HK-2 (cell line): ENCODE measurements at regions not wholly inside any gene's neighbourhood (a gene's known extent, or its start where the extent isn't known, plus 50 kb on each side); places are given as distances from the start of the nearest gene placed in this dataset.
"Not testable (repeated sequence)": the region's sequence is repeated elsewhere in the genome, so short reads cannot be mapped to it uniquely, and the experiment has no call there.

Source experiments
- DNase-seq: peaks from one replicate; pipeline ENCODE4 v3.0.0-alpha.2; 2018; ENCODE audit not compliant: unreplicated experiment

DNA sequence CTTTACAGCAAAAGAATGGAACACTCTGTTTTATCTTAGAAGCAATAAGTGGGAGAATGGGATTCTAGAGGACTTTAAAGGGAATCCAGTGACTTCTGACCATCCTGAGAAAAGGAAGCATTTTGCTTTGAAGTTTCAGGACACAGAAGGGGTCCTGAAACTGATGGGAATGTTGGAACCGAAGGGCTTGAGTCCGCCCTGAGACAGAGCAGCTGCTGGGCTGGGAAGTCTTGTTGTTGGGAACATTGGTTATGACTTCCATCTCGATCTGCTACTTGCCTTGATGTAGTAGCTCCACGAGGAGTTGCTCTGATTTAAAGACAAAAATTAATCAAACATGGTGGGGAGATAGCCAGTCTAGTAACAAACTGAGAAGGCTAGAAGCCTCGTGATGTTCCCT, 177.6 kb downstream of the JCAD start:
- no peak for DNase-seq

DNA sequence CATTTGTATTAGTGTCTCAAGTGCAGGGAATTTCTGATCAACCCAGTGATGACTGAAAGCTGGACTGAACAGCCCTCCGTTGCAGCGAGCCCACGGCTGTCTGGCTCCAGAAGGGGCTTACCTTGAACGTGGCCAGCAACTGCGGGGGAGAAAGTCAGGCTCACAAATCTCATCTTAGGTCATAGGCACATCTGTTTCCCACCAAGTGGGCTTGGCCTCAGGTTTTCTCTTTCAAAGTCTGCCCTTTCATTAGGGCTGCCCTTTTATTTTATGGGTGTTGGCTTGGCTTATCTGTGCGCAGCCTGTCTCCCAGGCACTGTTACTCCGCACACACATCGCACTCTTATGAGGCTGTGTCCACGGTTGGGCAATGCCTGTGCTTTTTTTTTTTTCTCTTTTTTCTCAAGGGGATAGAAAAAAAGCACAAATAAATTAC, 178.0 kb downstream of the JCAD start:
- DNase-seq = no peak

DNA sequence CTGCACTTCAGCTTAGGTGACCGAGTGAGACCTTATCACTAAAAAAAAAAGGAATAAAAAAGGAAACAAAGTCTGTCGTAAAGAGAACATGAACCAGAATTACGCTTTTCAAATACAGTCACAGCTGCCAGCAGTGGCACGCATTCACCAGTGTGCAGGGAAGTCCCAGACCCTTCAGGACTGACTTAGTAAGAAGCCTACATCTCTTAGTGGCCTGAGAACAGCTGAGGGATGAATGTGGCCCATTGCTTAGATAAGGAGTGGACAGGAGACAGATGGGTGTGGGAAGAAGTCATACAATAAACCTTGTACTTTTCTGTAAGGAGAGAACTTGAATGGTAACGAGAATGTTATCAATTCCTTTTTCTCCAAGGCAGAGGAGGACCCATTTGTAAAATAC, 178.5 kb downstream of the JCAD start:
- DNase-seq = no peak

DNA sequence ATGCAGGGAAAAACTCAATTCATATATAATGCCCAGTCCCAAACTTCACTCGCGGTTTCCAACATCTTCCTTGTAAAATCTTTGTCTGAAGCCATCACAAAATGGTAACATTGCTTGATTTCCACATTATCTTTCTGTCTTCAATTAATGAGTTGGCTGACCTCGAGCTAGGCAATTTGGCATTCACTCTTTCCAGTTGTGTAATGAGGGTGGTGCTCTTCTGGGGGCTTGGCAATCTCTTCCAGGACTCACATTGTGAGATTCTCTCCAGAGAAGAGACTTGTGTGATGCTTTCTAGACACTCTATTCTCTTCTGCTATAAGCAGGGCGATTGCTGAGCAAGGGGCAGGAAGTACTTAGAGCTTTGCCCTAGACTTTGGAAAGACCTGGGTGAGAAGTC, 179.5 kb downstream of the JCAD start:
- DNase-seq = no peak

DNA sequence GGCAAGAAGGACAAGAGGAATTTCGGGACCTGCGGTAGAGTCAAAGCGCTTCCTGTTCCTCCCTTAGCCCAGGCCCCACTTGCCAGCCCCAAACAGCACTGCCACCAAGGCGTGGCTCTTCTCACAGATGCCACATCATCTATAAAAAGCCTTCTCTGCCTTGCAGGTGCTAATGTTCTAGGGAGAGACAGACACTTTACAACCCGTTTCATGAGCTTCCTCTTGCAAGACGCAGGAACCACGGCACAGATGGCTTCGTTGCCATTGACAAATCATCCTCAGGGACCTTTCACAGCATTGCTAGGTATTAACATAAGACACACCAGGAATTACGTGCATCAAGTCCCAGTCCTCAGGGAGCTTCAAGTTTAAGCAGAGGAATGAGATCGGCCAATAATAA, 180.9 kb downstream of the JCAD start:
- no peak for DNase-seq

DNA sequence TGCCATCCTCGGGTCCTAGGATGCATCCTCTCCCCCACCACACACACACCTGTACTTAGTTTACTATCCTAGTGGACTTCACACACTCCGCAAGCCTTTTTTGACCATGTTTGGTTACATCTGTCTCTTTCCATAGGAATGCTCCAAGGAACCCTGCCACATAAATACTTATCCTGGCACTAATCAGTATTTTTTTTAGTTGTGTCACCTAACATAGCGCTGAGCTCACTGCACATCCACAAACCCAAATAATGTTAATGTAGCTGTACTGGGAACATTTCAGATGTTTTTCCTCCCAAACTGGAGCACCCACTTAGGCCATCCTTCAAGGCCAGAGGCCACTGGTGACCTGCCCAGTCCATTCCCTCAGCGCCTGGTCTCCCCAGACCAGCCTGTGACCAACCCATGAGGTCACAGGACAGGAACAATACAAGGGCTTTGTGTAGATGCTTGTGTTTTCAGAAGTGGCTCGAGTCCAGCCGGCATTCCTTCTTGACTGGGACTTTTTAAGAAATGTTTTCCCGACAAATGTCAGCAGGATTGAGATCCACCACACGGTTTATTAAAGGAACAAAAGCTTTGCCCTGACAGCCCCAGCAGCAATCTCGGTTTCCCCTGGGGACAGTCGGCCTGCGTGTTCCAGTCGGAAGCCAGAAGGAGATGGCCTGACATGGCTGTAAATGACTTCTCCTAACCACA, 181.4 kb downstream of the JCAD start:
- DNase-seq = no peak

DNA sequence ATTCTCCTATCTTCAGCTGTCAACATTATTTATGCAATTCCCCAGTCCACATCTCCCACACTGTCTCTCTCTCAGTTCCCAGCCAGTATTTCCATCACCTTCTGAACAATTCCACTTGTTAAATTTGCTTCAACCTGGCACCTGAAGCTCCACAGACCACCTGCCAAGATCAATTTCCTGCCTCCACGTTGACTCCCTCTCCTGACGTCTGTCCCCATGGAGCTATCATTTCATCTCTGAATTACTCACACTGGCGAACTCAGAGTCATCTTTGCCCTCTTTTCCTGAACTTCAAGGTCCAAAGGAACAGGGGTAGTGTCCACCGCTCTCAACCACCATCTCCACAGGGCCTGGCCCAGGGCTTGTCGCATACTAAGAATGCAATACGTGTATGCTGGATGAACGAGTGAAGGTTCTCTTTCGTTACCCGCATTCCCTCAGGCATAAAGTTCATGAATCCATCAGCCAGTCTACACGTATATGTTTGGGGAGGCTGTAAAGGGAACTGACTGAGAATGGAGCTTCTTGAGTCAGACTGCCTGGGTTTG, 183.3 kb downstream of the JCAD start:
- no peak for DNase-seq

DNA sequence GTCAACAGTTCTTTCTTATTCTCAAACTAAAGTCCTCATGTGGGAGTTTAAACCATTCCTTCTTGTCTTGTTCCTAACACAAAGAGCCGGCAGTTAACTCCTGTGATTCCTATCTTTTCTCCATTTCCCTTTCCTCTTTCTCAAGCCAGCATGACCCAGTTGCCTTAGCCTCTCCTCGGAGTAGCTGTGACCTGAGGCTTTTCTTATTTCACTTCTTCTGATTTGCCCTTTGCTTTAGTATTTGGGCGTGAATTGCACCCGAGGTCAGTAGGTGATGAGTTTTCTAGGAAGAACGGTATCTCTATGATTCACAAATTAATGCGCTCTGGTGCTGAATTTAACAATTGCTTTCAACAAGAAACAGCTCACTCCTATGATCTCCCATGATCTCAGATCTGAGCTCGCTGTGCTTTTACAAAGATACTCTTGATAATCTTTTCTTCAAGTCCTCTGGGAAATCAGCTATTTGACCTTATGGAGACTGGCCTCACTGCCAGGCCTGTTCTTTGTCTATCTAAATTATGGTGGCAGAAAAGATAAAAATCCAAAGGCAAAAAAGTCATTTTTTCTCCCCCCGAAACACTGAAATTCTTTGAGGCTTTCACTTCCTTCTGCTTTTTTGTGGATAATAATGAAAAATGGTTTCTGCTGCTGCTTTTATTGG, 184.6 kb downstream of the JCAD start:
- DNase-seq = no peak

DNA sequence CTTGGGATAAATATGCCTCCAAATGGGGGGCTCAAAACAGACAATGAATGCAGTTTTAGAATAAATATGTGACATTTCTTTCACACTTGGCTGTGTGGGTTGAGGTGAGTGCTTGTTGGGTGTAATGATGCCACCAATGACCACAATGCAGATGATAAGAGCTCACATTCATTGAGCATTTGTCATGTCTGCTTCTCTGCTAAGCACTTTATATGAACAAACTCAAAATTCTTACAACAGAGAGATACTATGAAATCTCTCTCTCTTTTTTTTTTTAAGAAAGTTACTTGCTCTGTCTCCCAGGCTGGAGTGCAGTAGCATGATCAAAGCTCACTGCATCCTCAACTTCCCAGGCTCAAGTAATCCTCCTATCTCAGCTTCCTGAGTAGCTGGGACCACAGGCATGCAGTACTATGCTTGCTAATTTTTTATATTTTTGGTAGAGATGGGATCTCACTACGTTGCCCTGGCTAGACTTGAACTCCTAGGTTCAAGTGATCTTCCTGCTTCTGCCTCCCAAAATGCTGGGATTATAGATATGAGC, 185.4 kb downstream of the JCAD start:
- DNase-seq = no peak

DNA sequence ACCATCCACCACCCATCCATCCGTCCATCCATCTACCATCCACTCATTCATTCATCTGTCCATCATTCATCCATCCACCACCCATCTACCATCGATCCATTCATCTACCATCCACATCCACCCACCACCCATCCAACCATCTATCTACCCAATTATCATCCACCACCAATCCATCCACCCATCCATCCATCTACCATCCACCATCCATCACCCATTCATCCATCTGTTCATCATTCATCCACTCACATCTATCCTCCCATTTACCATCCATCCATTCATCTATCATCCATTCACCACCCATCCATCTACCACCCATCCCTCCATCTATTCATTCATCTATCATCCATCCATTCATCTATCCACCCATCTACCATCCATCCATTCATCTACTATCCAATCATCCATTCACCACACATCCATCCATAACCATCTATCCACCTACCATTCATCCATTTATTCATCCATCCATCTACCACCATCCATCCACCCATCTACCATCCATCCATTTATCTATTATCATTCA, 188.8 kb downstream of the JCAD start:
- DNase-seq = no peak

DNA sequence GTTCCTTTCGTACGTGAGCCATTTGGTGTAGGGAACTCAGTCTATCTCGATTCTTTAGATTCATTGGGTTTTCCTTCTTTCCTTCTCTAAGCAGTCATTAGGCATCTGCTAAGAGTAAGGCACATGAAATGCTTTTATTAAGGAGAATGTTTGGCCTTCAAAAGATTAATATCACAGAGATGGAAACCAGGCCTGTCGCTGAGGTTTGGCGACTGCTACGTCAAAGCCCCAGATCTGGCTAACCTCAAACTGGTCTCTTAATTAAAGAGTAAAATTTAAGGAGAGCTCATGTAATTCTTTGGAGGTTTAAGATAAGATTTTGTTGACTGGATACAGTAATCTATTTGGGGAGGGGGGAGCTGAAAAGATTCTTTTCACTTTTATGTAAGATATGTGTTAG, 189.8 kb downstream of the JCAD start:
- no peak for DNase-seq

DNA sequence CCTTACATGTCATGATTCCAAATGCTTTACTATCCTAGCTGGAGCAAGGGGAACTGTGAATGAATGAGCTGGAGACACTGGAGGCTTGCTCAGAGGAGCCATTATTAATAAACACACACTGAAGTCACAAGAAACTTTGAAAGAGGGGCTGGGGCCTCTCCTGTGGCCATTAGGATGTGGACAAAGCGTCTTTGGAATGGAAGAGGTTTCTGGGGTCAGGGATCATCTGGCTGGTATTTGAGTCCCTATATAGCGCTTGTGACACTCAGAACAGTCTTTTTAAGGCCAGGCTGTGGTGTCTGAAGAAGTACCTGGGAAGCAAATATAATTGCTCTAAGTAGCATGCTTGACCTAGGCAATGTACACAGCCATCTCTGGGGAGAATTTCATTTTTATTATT, 193.0 kb downstream of the JCAD start:
- DNase-seq = no peak

DNA sequence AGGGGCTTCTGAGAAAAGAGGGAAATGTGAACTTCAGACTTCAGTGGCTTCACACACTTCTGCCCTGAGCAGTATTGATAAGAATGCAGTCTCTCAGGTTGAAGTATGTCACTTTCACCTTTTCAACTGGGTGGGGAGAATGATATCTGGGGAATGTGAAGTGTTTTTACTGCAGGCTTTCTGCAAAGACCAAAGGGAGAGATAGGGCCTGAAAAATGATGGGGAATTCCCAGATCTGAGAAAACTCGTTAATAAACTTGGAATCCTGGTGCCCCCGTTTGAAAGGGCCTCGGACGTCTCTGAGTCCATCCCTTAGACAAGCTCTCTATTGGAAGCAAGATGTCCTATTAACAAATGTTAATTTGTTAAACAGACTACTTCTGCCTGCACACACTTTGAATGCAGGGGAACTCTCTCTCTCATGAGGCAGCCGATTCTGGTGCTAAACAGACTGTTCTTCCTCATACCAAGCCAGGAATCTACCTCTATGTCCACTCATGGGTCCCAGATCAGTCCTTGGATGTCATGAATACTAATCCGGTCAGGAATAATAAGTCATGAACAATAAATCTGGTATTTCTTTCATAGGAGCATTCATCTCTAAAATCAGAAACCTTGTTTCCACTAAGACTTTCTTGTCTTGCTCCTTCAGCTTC, 193.6 kb downstream of the JCAD start:
- DNase-seq = no peak

DNA sequence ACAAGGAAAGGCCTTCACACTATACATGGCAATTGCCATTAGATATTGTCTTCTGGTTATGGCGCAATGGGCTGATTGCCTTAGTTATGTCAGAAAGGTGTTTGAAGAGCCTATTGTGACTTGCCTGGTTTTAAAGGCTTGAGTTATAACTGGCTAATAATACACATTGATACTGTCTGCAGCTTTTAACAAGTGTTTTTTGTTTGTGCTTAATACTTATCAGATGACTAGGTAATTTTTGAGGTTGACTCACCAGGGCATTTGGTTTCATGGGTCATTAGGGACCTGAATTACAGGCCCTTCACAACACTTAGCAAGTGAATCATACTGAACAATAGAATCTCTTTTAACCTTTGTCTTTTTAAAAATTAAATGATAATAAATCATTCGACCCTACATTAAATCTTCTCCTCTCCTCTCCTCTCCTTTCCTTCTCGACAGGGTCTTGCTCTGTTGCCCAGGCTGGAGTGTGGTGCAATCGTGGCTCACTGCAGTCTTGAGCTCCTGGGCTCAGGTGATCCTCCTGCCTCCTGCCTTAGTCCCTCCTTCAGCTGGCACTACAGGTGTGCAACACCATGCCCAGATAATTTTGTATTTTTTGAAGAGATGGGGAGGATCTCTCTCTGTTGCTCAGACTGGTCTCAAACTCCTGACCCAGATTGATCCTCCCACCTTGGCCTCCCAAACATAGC, 196.3 kb downstream of the JCAD start:
- peak; percentile 20 for DNase-seq

DNA sequence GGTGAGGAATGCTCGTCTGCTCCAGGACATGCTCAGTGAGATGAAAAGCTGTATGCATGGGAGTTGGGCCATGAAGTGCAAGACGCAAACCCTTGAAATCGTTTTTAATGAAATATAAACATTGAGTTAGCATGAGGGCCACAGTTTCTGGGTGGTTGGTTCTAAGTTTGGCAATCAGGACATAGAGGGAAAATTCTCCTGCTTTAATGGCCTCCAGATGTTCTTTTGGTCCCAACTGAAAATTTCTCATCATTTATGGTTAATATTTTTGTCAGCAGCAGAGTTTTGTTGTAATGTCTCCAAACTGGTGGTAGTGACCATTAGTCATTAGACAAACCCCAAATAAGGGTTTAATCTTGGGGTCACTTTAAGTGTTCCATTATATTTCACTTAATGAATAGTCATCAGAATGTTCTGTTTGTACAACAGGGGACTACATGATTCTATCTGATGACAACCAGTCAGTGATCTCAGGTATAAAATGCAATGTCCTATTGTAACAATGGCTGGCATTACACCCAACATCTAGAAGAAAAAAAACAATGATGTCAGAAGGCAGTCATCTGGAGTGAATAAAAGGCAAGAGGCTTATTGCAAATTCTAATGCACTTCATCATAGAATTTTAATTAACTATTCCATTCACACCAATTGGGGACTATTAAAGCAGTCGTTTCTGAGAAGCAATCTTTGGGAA, 197.4 kb downstream of the JCAD start:
- no peak for DNase-seq

DNA sequence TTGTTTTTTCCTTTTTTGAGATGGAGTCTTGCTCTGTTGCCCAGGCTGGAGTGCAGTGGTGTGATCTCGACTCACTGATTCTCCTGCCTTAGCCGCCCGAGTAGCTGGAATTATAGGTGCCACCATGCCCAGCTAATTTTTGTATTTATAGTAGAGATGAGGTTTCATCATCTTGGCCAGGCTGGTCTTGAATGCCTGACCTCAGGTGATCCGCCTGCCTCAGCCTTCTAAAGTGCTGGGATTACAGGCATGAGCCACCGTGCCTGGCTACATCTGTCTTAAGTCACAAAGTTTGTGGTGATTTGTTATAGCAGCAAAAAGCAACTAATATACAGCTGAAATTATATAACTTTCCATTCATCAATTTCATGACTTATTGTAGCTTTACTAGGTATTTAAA, 198.2 kb downstream of the JCAD start:
- DNase-seq = not testable (repeated sequence)

DNA sequence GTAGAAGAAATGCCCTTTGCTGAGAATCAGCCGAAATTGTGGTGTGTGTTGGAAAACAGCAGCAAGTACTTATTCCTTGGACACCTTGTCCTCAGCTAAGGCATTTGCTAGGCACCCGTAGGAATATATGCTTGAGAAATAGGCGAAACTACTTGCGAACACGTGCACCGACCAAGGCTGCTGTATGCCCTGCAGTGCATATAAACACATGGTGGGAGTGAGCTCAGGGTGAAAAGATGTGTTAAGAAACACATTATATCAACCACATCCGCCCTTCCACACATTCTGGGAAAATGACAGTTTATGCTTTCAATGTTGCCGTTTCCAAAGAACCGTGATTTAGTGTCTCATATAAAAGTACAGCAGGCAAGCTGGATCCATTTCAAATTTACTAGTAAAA, 199.2 kb downstream of the JCAD start:
- no peak for DNase-seq

DNA sequence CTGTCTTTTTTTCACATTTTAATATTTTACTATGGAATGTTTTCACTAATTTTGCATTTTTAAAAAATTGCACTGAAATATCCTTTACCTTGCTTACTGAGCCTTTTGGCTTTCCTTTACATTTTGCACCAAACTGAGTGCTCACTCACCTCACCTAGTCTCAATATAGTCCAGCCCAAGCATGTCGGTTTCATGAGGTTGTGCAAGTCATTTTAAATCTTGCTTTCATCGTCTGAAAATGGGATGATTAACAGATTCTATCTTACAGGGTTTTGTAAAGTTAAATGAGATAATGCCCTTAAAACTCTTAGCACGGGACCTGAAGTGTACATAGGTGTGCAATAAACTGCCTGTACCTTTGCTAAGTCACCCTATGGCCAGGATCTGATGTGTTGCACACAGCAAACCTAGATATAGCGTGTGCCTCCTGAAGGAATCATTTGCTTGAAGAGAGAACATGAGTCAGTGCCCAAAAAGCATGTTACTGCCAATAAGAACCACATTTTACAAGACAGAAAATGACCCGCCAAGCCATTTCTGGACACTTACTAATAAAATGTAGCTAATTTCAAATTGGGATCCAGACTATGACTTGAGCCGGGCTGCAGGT, 199.8 kb downstream of the JCAD start:
- DNase-seq = no peak

DNA sequence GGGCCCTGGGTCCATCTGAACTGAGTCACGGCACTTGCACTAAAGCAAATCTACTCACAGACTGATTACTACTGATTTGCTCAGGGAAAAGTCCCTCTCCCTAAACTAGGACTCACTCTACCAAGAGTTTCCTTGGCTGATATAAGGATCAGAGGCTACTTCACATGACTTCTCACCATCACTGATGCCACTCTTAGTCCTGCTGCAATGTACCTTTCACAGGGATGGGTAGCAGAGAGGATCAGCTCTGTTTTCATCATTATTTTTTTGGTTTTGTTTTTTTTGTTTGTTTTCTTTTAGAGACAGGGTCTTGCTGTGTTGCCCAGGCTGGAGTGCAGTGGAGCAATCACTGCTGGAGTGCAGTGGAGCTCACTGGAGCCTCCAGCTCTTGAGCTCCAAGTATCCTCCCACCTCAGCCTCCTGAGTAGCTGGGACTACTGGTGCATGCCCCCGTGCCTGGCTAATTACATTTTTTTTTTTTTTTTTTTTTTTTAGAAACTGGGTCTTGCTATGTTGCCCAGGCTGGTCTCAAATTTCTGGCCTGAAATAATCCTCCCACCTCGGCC, 200.6 kb downstream of the JCAD start:
- DNase-seq = no peak
